ENCODE measurements at regions not wholly inside any gene's neighbourhood (a gene's known extent, or its start where the extent isn't known, plus 50 kb on each side); places are given as distances from the start of the nearest gene placed in this dataset.

GRCh38 chr16:65494609-65495008, 372.7 kb upstream of the CDH11 start:
- H3K36me3 ChIP-seq (ENCODE audit: control insufficient read depth in 2 of 2, insufficient read depth in 2 of 2, low read length in 1 of 2): no peaks in the 10 kb centered on the region

GRCh38 chr16:65494080-65494479, 372.2 kb upstream of the CDH11 start:
- DNase-seq (ENCODE audit: low read depth in 6 of 9, low spot score in 9 of 9): no peak
- 96% methylated on average over 1 of the region's 1 CpG for WGBS
- no peak overlapping the region for H3K27ac ChIP-seq (ENCODE audit: low read depth in 1 of 2, low read length in 1 of 2)

More at GRCh38 chr16:65494609-65495008, 372.7 kb upstream of the CDH11 start:
- 95% methylated on average over 1 of the region's 1 CpG for WGBS
- no peaks in the 10 kb centered on the region for H3K4me1 ChIP-seq (ENCODE audit: control insufficient read depth in 2 of 2, insufficient read depth in 2 of 2, low read length in 2 of 2)
- H3K4me3 ChIP-seq (ENCODE audit: low read length in 2 of 2): no peak overlapping the region
- H3K9me3 ChIP-seq (ENCODE audit: control insufficient read depth in 2 of 2, insufficient read depth in 1 of 2, low read length in 1 of 2): no peaks in the 10 kb centered on the region
- H3K27ac ChIP-seq (ENCODE audit: low read depth in 1 of 2, low read length in 1 of 2): no peak overlapping the region
- no peaks in the 10 kb centered on the region for H3K27me3 ChIP-seq (ENCODE audit: control insufficient read depth in 2 of 2, insufficient read depth in 1 of 2, low read length in 1 of 2)
- no peak for DNase-seq (ENCODE audit: low read depth in 6 of 9, low spot score in 9 of 9)

GRCh38 chr16:65490286-65490685, 368.4 kb upstream of the CDH11 start:
- H3K27ac ChIP-seq (ENCODE audit: low read depth in 1 of 2, low read length in 1 of 2): no peak overlapping the region
- no peak for DNase-seq (ENCODE audit: low read depth in 6 of 9, low spot score in 9 of 9)
- no peaks in the 10 kb centered on the region for H3K27me3 ChIP-seq (ENCODE audit: control insufficient read depth in 2 of 2, insufficient read depth in 1 of 2, low read length in 1 of 2)
- H3K4me1 ChIP-seq (ENCODE audit: control insufficient read depth in 2 of 2, insufficient read depth in 2 of 2, low read length in 2 of 2): no peaks in the 10 kb centered on the region
- H3K36me3 ChIP-seq (ENCODE audit: control insufficient read depth in 2 of 2, insufficient read depth in 2 of 2, low read length in 1 of 2): no peaks in the 10 kb centered on the region
- WGBS: 93% methylated on average over 4 of the region's 4 CpGs
- H3K4me3 ChIP-seq (ENCODE audit: low read length in 2 of 2): no peak overlapping the region
- no peaks in the 10 kb centered on the region for H3K9me3 ChIP-seq (ENCODE audit: control insufficient read depth in 2 of 2, insufficient read depth in 1 of 2, low read length in 1 of 2)

More at GRCh38 chr16:65494080-65494479, 372.2 kb upstream of the CDH11 start:
- H3K4me3 ChIP-seq (ENCODE audit: low read length in 2 of 2): no peak overlapping the region
- no peaks in the 10 kb centered on the region for H3K9me3 ChIP-seq (ENCODE audit: control insufficient read depth in 2 of 2, insufficient read depth in 1 of 2, low read length in 1 of 2)
- H3K27me3 ChIP-seq (ENCODE audit: control insufficient read depth in 2 of 2, insufficient read depth in 1 of 2, low read length in 1 of 2): no peaks in the 10 kb centered on the region
- H3K36me3 ChIP-seq (ENCODE audit: control insufficient read depth in 2 of 2, insufficient read depth in 2 of 2, low read length in 1 of 2): no peaks in the 10 kb centered on the region
- H3K4me1 ChIP-seq (ENCODE audit: control insufficient read depth in 2 of 2, insufficient read depth in 2 of 2, low read length in 2 of 2): no peaks in the 10 kb centered on the region

- DNase-seq (ENCODE audit: low read depth in 6 of 9, low spot score in 9 of 9): no peak
- Histone ChIP-seq H3K4me3 (ENCODE audit: low read length in 2 of 2) (no peak overlapping the region), H3K27me3 (ENCODE audit: control insufficient read depth in 2 of 2, insufficient read depth in 1 of 2, low read length in 1 of 2) (no peaks in the 10 kb centered on the region), H3K27ac (ENCODE audit: low read depth in 1 of 2, low read length in 1 of 2) (no peak overlapping the region), H3K36me3 (ENCODE audit: control insufficient read depth in 2 of 2, insufficient read depth in 2 of 2, low read length in 1 of 2) (no peaks in the 10 kb centered on the region), H3K9me3 (ENCODE audit: control insufficient read depth in 2 of 2, insufficient read depth in 1 of 2, low read length in 1 of 2) (no peaks in the 10 kb centered on the region), H3K4me1 (ENCODE audit: control insufficient read depth in 2 of 2, insufficient read depth in 2 of 2, low read length in 2 of 2) (no peaks in the 10 kb centered on the region)
- WGBS: 85% methylated on average over 4 of the region's 4 CpGs
Observed at GRCh38 chr16:65489531-65490023, 367.7 kb upstream of the CDH11 start.

- Histone ChIP-seq H3K4me1 (ENCODE audit: control insufficient read depth in 2 of 2, insufficient read depth in 2 of 2, low read length in 2 of 2) (no peaks in the 10 kb centered on the region), H3K27ac (ENCODE audit: low read depth in 1 of 2, low read length in 1 of 2) (no peak overlapping the region), H3K36me3 (ENCODE audit: control insufficient read depth in 2 of 2, insufficient read depth in 2 of 2, low read length in 1 of 2) (no peaks in the 10 kb centered on the region), H3K9me3 (ENCODE audit: control insufficient read depth in 2 of 2, insufficient read depth in 1 of 2, low read length in 1 of 2) (no peaks in the 10 kb centered on the region), H3K27me3 (ENCODE audit: control insufficient read depth in 2 of 2, insufficient read depth in 1 of 2, low read length in 1 of 2) (no peaks in the 10 kb centered on the region), H3K4me3 (ENCODE audit: low read length in 2 of 2) (no peak overlapping the region)
- no peak for DNase-seq (ENCODE audit: low read depth in 6 of 9, low spot score in 9 of 9)
- 83% methylated on average over 5 of the region's 5 CpGs for WGBS
Observed at GRCh38 chr16:65487231-65487630, 365.4 kb upstream of the CDH11 start.

GRCh38 chr16:65481956-65482355, 360.1 kb upstream of the CDH11 start:
- Histone ChIP-seq H3K4me1 (ENCODE audit: control insufficient read depth in 2 of 2, insufficient read depth in 2 of 2, low read length in 2 of 2) (no peaks in the 10 kb centered on the region), H3K4me3 (ENCODE audit: low read length in 2 of 2) (no peak overlapping the region), H3K36me3 (ENCODE audit: control insufficient read depth in 2 of 2, insufficient read depth in 2 of 2, low read length in 1 of 2) (no peaks in the 10 kb centered on the region), H3K9me3 (ENCODE audit: control insufficient read depth in 2 of 2, insufficient read depth in 1 of 2, low read length in 1 of 2) (no peaks in the 10 kb centered on the region), H3K27me3 (ENCODE audit: control insufficient read depth in 2 of 2, insufficient read depth in 1 of 2, low read length in 1 of 2) (no peaks in the 10 kb centered on the region), H3K27ac (ENCODE audit: low read depth in 1 of 2, low read length in 1 of 2) (no peak overlapping the region)
- WGBS: 91% methylated on average over 4 of the region's 4 CpGs
- DNase-seq (ENCODE audit: low read depth in 6 of 9, low spot score in 9 of 9): no peak

- Histone ChIP-seq H3K4me1 (ENCODE audit: control insufficient read depth in 2 of 2, insufficient read depth in 2 of 2, low read length in 2 of 2) (no peaks in the 10 kb centered on the region), H3K4me3 (ENCODE audit: low read length in 2 of 2) (no peak overlapping the region), H3K9me3 (ENCODE audit: control insufficient read depth in 2 of 2, insufficient read depth in 1 of 2, low read length in 1 of 2) (no peaks in the 10 kb centered on the region), H3K36me3 (ENCODE audit: control insufficient read depth in 2 of 2, insufficient read depth in 2 of 2, low read length in 1 of 2) (no peaks in the 10 kb centered on the region), H3K27ac (ENCODE audit: low read depth in 1 of 2, low read length in 1 of 2) (no peak overlapping the region), H3K27me3 (ENCODE audit: control insufficient read depth in 2 of 2, insufficient read depth in 1 of 2, low read length in 1 of 2) (no peaks in the 10 kb centered on the region)
- 59% methylated on average over 11 of the region's 11 CpGs for WGBS
- DNase-seq (ENCODE audit: low read depth in 6 of 9, low spot score in 9 of 9): no peak
Observed at GRCh38 chr16:65480281-65481091, 358.6 kb upstream of the CDH11 start.

- H3K4me1 ChIP-seq (ENCODE audit: control insufficient read depth in 2 of 2, insufficient read depth in 2 of 2, low read length in 2 of 2): no peaks in the 10 kb centered on the region
- no peak overlapping the region for H3K4me3 ChIP-seq (ENCODE audit: low read length in 2 of 2)
- no peaks in the 10 kb centered on the region for H3K36me3 ChIP-seq (ENCODE audit: control insufficient read depth in 2 of 2, insufficient read depth in 2 of 2, low read length in 1 of 2)
- H3K27me3 ChIP-seq (ENCODE audit: control insufficient read depth in 2 of 2, insufficient read depth in 1 of 2, low read length in 1 of 2): no peaks in the 10 kb centered on the region
- DNase-seq (ENCODE audit: low read depth in 6 of 9, low spot score in 9 of 9): no peak
- no peaks in the 10 kb centered on the region for H3K9me3 ChIP-seq (ENCODE audit: control insufficient read depth in 2 of 2, insufficient read depth in 1 of 2, low read length in 1 of 2)
- no peak overlapping the region for H3K27ac ChIP-seq (ENCODE audit: low read depth in 1 of 2, low read length in 1 of 2)
- 77% methylated on average over 5 of the region's 5 CpGs for WGBS
Observed at GRCh38 chr16:65476448-65476955, 354.6 kb upstream of the CDH11 start.

- H3K27me3 ChIP-seq (ENCODE audit: control insufficient read depth in 2 of 2, insufficient read depth in 1 of 2, low read length in 1 of 2): no peaks in the 10 kb centered on the region
Observed at GRCh38 chr16:65473699-65474098, 351.8 kb upstream of the CDH11 start.

More at GRCh38 chr16:65473699-65474098, 351.8 kb upstream of the CDH11 start:
- no peak overlapping the region for H3K27ac ChIP-seq (ENCODE audit: low read depth in 1 of 2, low read length in 1 of 2)
- H3K36me3 ChIP-seq (ENCODE audit: control insufficient read depth in 2 of 2, insufficient read depth in 2 of 2, low read length in 1 of 2): no peaks in the 10 kb centered on the region
- no peaks in the 10 kb centered on the region for H3K4me1 ChIP-seq (ENCODE audit: control insufficient read depth in 2 of 2, insufficient read depth in 2 of 2, low read length in 2 of 2)
- H3K4me3 ChIP-seq (ENCODE audit: low read length in 2 of 2): no peak overlapping the region
- no peaks in the 10 kb centered on the region for H3K9me3 ChIP-seq (ENCODE audit: control insufficient read depth in 2 of 2, insufficient read depth in 1 of 2, low read length in 1 of 2)
- DNase-seq (ENCODE audit: low read depth in 6 of 9, low spot score in 9 of 9): no peak
- 93% methylated on average over 3 of the region's 3 CpGs for WGBS
